CD4-positive, alpha-beta T cell treated with Interleukin-10 for 1 hour (primary cell): ENCODE measurements at regions not wholly inside any gene's neighbourhood (a gene's known extent, or its start where the extent isn't known, plus 50 kb on each side); places are given as distances from the start of the nearest gene placed in this dataset.
"Not testable (repeated sequence)": the region's sequence is repeated elsewhere in the genome, so short reads cannot be mapped to it uniquely, and the experiment has no call there.

Experiments
- DNase-seq: peaks from one replicate; pipeline ENCODE4 v3.0.0-alpha.2; 2020

- DNase-seq, result no peak
These were observed 1862.4 kb upstream of the ACO1 start for GRCh38 chr9:30522061-30522460.

GRCh38 chr9:30522486-30522885 is 1862.0 kb upstream of the ACO1 start:
- no peak for DNase-seq

GRCh38 chr9:30524311-30524710 is 1860.1 kb upstream of the ACO1 start:
- DNase-seq, result no peak

GRCh38 chr9:30534455-30534854 is 1850.0 kb upstream of the ACO1 start:
- DNase-seq, result no peak

GRCh38 chr9:30534896-30535295 is 1849.5 kb upstream of the ACO1 start:
- no peak for DNase-seq

- DNase-seq, result no peak
These were observed 1847.9 kb upstream of the ACO1 start for GRCh38 chr9:30536494-30536893.

GRCh38 chr9:30539696-30540095 is 1844.7 kb upstream of the ACO1 start:
- not testable (repeated sequence) for DNase-seq

- no peak for DNase-seq
These were observed 1809.9 kb upstream of the ACO1 start for GRCh38 chr9:30574355-30575151.

GRCh38 chr9:30575218-30575617 is 1809.2 kb upstream of the ACO1 start:
- no peak for DNase-seq

GRCh38 chr9:30575691-30576090 is 1808.8 kb upstream of the ACO1 start:
- no peak for DNase-seq

GRCh38 chr9:30579810-30580209 is 1804.6 kb upstream of the ACO1 start:
- DNase-seq, result no peak

GRCh38 chr9:30582240-30582639 is 1802.2 kb upstream of the ACO1 start:
- DNase-seq, result no peak

- no peak for DNase-seq
These were observed 1799.9 kb upstream of the ACO1 start for GRCh38 chr9:30584559-30584958.

- DNase-seq, result no peak
These were observed 1793.0 kb upstream of the ACO1 start for GRCh38 chr9:30591461-30591860.

- no peak for DNase-seq
These were observed 1786.8 kb upstream of the ACO1 start for GRCh38 chr9:30597608-30598007.

- DNase-seq, result no peak
These were observed 1778.5 kb upstream of the ACO1 start for GRCh38 chr9:30605936-30606335.

- DNase-seq, result no peak
These were observed 1774.7 kb upstream of the ACO1 start for GRCh38 chr9:30609713-30610112.

GRCh38 chr9:30616782-30617181 is 1767.7 kb upstream of the ACO1 start:
- DNase-seq, result not testable (repeated sequence)

- no peak for DNase-seq
These were observed 1761.9 kb upstream of the ACO1 start for GRCh38 chr9:30622561-30622960.

- DNase-seq, result no peak
These were observed 1755.4 kb upstream of the ACO1 start for GRCh38 chr9:30628915-30629567.

GRCh38 chr9:30630459-30630858 is 1754.0 kb upstream of the ACO1 start:
- DNase-seq, result no peak

- not testable (repeated sequence) for DNase-seq
These were observed 1737.8 kb upstream of the ACO1 start for GRCh38 chr9:30646639-30647038.

GRCh38 chr9:30661925-30662324 is 1722.5 kb upstream of the ACO1 start:
- DNase-seq, result no peak

- DNase-seq, result no peak
These were observed 1713.5 kb upstream of the ACO1 start for GRCh38 chr9:30670805-30671562.
